Dendritic cell treated with granulocyte-macrophage colony-stimulating factor and Interleukin-4, amounts not matched to agents 40 ng/mL and 50 ng/mL, for 4 days (primary cell): ENCODE measurements at regions not wholly inside any gene's neighbourhood (a gene's known extent, or its start where the extent isn't known, plus 50 kb on each side); places are given as distances from the start of the nearest gene placed in this dataset.
"Not testable (repeated sequence)": the region's sequence is repeated elsewhere in the genome, so short reads cannot be mapped to it uniquely, and the experiment has no call there.

Experiments
- H3K27ac Mint-ChIP-seq: one replicate; pipeline ENCODE4 v1.8.0; 2022; ENCODE audit warnings: mild to moderate bottlenecking, mixed read lengths
- H3K27me3 Mint-ChIP-seq: one replicate; pipeline ENCODE4 v1.8.0; 2022; ENCODE audit warnings: mild to moderate bottlenecking, mixed read lengths
- H3K36me3 Mint-ChIP-seq: one replicate; pipeline ENCODE4 v1.8.0; 2022; ENCODE audit warnings: low read depth, mixed read lengths
- H3K4me1 Mint-ChIP-seq: one replicate; pipeline ENCODE4 v1.8.0; 2022; ENCODE audit warnings: low read depth, mixed read lengths
- H3K4me3 Mint-ChIP-seq: one replicate; pipeline ENCODE4 v1.8.0; 2022; ENCODE audit warnings: mild to moderate bottlenecking, moderate library complexity, mixed read lengths
- H3K9me3 Mint-ChIP-seq: one replicate; pipeline ENCODE4 v1.8.0; 2022; ENCODE audit warnings: mixed read lengths
- intact Hi-C: fragments of 100-400 bp; cut with micrococcal nuclease; formaldehyde crosslinking; loops from one replicate; pipeline ENCODE4 v1.15.0; 2022

DNA sequence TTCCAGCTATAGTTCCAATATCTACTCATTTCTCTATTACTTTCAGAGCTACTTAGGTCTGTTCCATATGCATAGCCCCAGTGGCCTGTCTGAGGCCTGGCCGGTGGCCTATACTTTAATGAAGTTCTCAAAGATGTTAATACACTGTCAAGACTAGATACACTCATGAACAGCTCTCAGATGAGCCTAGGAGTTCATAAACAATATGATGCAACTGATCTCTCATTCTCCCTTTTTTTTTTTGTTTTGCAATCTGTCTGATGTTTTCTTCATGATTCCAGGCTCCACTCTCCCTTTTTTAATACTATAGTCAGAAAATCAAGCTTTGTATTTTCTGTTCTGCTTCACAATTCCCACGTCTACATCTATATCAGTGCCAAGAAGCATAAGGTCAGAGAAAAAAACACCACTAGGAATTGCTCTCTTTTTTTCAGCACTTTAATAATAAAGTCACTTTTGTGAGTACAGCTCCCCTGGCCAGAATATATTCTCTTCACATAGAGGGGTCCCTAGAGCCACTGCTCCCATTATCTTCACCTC lies 321.0 kb downstream of the C7orf25 start:
- no peak overlapping the region for H3K27ac Mint-ChIP-seq
- peaks cover 48% of the 10 kb centered on the region for H3K9me3 Mint-ChIP-seq
- no peaks in the 10 kb centered on the region for H3K4me1 Mint-ChIP-seq
- intact Hi-C loops: no loop called here
- H3K27me3 Mint-ChIP-seq: no peaks in the 10 kb centered on the region
- no peak overlapping the region for H3K4me3 Mint-ChIP-seq
- H3K36me3 Mint-ChIP-seq: no peaks in the 10 kb centered on the region

DNA sequence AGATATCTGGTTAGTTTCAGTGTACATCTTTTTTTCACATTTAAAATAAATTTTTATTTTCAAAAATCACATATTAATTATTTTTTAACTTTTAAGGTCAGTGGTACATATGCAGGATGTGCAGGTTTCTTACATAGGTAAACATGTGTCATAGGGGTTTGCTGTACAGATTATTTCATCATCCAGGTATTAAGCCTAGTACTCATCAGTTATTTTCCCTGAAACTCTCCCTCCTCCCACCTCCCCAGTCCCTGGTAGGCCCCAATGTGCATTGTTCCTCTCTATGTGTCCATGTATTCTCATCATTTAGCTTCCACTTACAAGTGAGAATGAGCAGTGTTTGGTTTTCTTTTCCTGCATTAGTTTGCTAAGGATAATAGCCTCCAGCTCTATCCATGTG lies 323.0 kb downstream of the C7orf25 start:
- no peak overlapping the region for H3K27ac Mint-ChIP-seq
- H3K36me3 Mint-ChIP-seq: no peaks in the 10 kb centered on the region
- intact Hi-C loops: no loop called here
- no peaks in the 10 kb centered on the region for H3K27me3 Mint-ChIP-seq
- no peaks in the 10 kb centered on the region for H3K4me1 Mint-ChIP-seq
- peaks cover 66% of the 10 kb centered on the region for H3K9me3 Mint-ChIP-seq
- no peak overlapping the region for H3K4me3 Mint-ChIP-seq

DNA sequence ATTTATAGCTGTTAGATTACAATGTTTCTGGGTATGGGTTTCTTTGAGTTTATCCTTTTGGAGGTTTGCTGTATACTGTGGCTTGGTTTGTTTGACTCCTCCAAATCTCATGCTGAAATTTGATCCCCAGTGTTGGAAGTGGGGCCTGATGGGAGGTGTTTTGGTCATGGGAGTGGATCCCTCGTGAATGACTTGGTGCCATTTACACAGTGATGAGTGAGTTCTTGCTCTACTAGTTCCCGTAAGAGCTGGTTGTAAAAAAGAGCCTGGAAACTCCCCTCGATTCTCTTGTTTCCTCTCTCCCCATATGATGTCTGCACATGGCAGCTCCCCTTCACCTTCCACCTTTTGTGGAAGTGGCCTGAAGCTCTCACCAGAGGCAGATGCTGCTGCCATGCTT lies 324.1 kb downstream of the C7orf25 start:
- Mint-ChIP-seq H3K4me3 (no peak overlapping the region), H3K9me3 (peaks cover 68% of the 10 kb centered on the region), H3K36me3 (no peaks in the 10 kb centered on the region), H3K27me3 (no peaks in the 10 kb centered on the region), H3K27ac (no peak overlapping the region), H3K4me1 (no peaks in the 10 kb centered on the region)
- intact Hi-C loops: no loop called here

DNA sequence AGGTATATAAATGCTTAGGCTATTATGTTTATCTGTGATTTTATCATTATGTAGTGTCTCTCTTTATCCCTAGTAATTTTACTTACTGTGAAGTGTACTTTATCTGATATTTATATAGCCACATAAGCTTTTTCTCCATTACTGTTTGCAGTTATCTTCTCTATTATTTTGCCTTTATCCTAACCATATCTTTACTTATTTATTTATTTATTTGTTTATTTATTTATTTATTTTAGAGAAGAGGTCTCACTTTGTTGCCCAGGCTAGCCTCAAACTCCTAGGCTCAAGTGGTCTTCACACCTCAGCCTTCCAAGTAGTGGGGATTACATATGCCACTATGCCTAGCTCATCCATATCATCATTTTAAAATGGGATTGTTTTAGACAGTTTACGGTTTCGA lies 331.8 kb downstream of the C7orf25 start:
- Mint-ChIP-seq H3K27ac (no peak overlapping the region), H3K9me3 (peaks cover 33% of the 10 kb centered on the region), H3K4me3 (no peak overlapping the region), H3K27me3 (no peaks in the 10 kb centered on the region), H3K4me1 (no peaks in the 10 kb centered on the region), H3K36me3 (no peaks in the 10 kb centered on the region)
- intact Hi-C loops: no loop called here

DNA sequence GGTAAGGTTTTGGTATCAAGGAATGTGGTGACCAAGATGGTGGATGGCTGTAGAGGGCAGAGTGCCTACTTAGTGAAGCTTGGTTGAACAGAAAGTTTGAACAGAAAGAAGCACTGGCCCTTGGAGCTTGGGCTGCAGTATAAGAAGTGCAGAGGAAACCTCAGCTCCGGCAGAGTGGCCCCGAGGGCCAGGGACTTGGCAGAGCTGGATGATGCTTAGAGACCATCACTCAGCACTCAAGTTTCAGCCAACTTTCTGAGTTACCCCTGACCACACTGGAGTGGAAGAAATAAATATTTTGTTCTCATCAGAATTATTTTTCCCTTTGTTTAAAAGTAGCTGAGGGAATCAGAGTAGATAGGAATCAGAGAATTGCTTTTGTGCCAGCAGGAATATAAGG lies 336.7 kb downstream of the C7orf25 start:
- peaks cover 18% of the 10 kb centered on the region for H3K9me3 Mint-ChIP-seq
- no peaks in the 10 kb centered on the region for H3K4me1 Mint-ChIP-seq
- no peaks in the 10 kb centered on the region for H3K36me3 Mint-ChIP-seq
- no peaks in the 10 kb centered on the region for H3K27me3 Mint-ChIP-seq
- no peak overlapping the region for H3K4me3 Mint-ChIP-seq
- no peak overlapping the region for H3K27ac Mint-ChIP-seq
- intact Hi-C loops: no loop called here

DNA sequence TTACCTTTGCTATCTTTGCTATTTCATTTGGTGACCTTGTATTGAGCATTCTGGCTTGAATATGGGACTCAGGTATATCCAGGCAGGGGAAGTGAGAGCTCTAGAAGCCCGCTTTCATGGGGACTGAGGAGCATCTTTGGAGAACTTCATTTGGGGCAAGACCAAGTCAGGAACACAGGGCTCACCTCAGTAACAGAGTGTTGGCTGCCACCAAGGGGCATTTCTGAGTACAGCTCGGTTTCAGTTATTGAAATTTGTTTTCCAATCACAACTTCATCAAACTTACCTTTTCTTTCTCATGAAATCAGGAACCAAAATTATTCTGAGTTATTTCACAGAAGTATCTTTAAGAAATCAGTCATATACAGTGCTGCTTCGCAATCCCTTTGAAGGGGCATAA lies 337.2 kb downstream of the C7orf25 start:
- no peaks in the 10 kb centered on the region for H3K36me3 Mint-ChIP-seq
- no peaks in the 10 kb centered on the region for H3K27me3 Mint-ChIP-seq
- no peak overlapping the region for H3K27ac Mint-ChIP-seq
- no peaks in the 10 kb centered on the region for H3K4me1 Mint-ChIP-seq
- H3K9me3 Mint-ChIP-seq: peaks cover 14% of the 10 kb centered on the region
- no peak overlapping the region for H3K4me3 Mint-ChIP-seq
- intact Hi-C loops: no loop called here

DNA sequence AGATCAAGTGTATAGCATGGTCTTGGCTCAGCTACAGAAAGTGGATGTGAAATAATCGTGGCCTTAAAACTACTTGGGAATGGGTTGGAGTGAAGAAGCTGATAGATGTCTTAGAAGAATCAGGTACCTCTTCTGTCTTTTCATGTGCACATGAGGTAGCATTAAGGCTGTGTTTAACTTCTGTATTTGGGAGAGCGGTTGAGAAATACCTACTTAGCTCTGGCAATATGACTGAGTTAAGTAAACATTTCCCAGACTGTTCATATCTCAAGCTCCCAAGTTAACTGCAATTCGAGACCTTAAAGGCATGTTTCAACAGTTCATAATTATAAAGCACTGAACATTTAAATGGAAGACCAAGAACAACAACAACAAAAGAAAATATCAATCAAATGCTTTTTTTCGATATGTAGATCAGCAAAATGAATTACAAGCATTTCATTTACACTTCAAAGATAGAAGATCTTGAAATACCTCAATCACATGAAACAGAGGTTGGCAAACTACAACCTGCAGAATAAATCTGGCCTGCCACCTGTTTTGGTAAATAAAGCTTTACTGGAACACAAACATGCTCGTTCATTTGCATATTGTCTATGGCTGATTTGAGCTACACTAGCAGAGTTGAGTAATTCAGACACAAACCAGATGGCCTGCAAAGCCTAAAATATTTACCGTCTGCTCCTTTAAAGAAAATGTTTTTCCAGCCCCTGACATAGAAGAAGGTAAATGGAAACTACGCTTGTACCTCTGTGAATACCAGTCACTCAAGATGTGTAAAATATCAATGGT lies 337.1 kb upstream of the GLI3 start:
- no peaks in the 10 kb centered on the region for H3K36me3 Mint-ChIP-seq
- intact Hi-C loops: no loop called here
- H3K9me3 Mint-ChIP-seq: peaks cover 8% of the 10 kb centered on the region
- H3K27me3 Mint-ChIP-seq: no peaks in the 10 kb centered on the region
- no peaks in the 10 kb centered on the region for H3K4me1 Mint-ChIP-seq
- no peak overlapping the region for H3K27ac Mint-ChIP-seq
- no peak overlapping the region for H3K4me3 Mint-ChIP-seq

DNA sequence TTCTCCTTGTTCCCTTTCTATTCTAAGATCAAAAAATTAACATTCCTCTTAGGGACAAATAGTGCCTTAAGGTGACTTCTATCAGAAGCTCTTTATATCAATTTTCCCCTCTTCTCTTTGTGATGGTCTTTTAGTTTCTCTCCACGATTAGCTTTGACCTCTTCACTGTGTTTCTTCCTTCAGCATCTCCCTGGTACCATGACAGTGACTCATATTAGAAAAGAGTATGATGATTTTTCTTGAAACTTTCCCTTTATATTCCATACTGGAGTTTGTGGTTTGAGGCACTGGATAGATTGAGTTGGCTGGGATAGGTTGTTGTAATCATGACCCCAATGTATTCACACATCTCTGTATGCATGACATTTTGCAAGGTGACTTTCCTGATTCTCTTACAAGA lies 335.6 kb upstream of the GLI3 start:
- no peak overlapping the region for H3K27ac Mint-ChIP-seq
- no peaks in the 10 kb centered on the region for H3K27me3 Mint-ChIP-seq
- intact Hi-C loops: no loop called here
- H3K36me3 Mint-ChIP-seq: no peaks in the 10 kb centered on the region
- H3K4me1 Mint-ChIP-seq: no peaks in the 10 kb centered on the region
- no peaks in the 10 kb centered on the region for H3K9me3 Mint-ChIP-seq
- H3K4me3 Mint-ChIP-seq: no peak overlapping the region

DNA sequence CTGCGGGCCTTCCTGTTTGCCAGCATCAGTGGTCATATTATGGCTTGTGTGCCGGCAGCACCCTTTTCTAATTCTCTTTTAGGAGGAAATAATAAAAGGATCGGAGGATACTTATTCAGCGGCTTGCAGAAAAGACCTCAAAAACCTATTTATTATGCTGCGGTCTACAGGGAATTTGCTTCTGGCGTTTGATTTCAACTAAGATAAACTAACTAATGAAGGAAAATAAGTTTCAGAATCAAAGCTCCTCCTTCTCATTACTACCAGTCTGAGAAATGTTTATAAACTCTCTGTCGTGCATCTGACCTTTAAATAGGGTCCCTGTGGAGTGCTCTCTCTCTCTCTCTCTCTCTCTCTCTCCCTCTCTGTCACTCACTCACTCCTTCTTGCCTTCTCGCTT lies 335.0 kb upstream of the GLI3 start:
- Mint-ChIP-seq H3K27me3 (no peaks in the 10 kb centered on the region), H3K4me1 (no peaks in the 10 kb centered on the region), H3K36me3 (no peaks in the 10 kb centered on the region), H3K27ac (no peak overlapping the region), H3K4me3 (no peak overlapping the region), H3K9me3 (no peaks in the 10 kb centered on the region)
- intact Hi-C loops: no loop called here

DNA sequence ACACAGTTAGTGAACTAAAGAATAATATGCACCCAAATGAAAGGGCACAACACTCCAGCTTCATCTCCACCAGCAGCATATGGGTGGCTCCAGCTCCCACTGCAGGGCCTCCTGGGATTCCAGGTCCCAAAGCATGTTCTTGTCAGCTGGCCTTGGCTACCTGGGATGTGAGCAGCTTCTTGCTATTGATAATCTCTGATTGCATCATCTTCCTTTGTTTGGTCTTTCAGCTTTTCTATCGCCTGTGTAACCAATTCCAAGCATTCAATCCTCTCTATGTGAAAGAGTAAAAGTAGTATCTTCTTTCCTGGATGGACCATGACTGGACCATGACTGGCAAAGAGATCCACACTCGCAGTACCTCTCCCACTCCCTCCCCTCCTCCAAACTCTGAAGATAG lies 333.9 kb upstream of the GLI3 start:
- Mint-ChIP-seq H3K4me1 (no peaks in the 10 kb centered on the region), H3K4me3 (no peak overlapping the region), H3K9me3 (no peaks in the 10 kb centered on the region), H3K27ac (no peak overlapping the region), H3K27me3 (no peaks in the 10 kb centered on the region), H3K36me3 (no peaks in the 10 kb centered on the region)
- intact Hi-C loops: no loop called here

DNA sequence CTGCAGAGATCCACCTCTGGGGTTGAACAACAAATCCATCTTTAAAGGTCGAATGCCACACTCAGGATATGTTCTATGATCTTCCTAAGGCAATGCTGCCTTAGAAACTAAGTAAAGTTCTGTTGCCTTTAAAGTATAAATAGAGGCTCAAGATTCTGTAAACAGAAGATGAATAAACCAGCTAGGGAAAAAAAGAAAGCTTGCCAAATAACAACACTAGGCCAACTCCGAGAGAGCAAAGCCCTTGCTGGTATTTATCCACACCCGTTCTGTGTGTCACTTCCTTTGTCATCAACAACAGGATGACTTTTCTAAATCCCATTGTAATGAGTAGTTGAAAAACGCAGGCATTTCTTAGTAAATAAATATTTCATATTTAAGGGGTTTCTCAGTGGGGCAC lies 330.0 kb upstream of the GLI3 start:
- peaks cover 14% of the 10 kb centered on the region for H3K9me3 Mint-ChIP-seq
- H3K4me1 Mint-ChIP-seq: no peaks in the 10 kb centered on the region
- H3K27me3 Mint-ChIP-seq: no peaks in the 10 kb centered on the region
- intact Hi-C loops: no loop called here
- no peaks in the 10 kb centered on the region for H3K36me3 Mint-ChIP-seq
- no peak overlapping the region for H3K27ac Mint-ChIP-seq
- H3K4me3 Mint-ChIP-seq: no peak overlapping the region

DNA sequence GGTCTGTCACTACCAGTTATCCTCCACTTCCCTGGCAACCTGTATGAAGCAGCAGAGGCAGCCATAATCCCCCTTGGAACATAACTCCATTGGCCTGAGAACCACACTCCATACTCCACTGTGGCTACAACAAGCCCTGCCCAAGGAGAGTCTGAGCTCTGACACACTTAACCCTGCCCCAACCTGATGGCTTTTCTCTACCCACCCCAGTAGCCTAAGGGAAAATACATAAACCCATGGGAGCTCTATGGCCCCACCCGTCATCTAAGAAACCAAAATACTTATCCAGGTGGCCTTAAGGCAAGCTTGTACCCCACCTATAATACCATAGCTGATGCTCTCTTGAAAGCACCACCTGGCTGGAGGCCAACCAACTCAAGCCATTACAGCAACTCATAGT lies 324.8 kb upstream of the GLI3 start:
- H3K4me3 Mint-ChIP-seq: no peak overlapping the region
- H3K9me3 Mint-ChIP-seq: peaks cover 42% of the 10 kb centered on the region
- no peaks in the 10 kb centered on the region for H3K36me3 Mint-ChIP-seq
- intact Hi-C loops: no loop called here
- no peaks in the 10 kb centered on the region for H3K4me1 Mint-ChIP-seq
- H3K27me3 Mint-ChIP-seq: no peaks in the 10 kb centered on the region
- no peak overlapping the region for H3K27ac Mint-ChIP-seq

DNA sequence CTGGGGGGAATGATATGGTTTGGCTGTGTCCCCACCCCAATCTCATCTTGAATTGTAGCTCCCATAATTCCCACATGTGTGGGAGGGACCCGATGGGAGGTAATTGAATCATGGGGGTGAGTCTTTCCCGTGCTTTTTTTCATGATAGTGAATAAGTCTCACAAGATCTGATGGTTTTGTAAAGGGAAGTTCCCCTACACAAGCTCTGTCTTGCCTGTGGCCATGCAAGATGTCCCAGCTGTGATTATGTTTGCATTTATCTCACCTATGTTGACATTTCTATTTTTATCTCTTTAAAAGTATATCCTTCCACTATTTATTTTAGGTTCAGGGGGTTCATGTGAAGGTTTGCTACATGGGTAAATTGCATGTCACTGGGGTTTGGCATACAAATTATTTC lies 323.9 kb upstream of the GLI3 start:
- Mint-ChIP-seq H3K27ac (no peak overlapping the region), H3K9me3 (peaks cover 52% of the 10 kb centered on the region), H3K27me3 (no peaks in the 10 kb centered on the region), H3K36me3 (no peaks in the 10 kb centered on the region), H3K4me1 (no peaks in the 10 kb centered on the region), H3K4me3 (no peak overlapping the region)
- intact Hi-C loops: no loop called here

DNA sequence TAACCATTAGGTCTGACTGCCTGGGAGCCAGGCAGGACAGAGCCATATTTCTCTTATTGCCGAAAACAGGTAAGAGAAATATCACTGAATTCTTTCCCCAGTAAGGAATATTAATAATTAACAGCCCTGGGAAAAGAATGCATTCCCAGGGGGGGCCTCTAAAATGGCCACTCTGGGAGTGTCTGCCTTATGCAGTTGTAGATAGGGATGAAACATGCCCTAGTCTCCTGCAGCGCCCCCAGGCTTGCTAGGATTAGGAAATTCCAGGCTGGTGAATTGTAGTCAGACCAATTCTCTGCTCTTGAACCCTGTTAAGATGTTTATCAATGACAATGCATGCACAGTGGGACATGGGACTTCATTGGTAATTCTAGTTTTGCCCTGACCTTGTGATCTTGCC lies 317.9 kb upstream of the GLI3 start:
- intact Hi-C loops, H3K36me3 Mint-ChIP-seq, H3K4me3 Mint-ChIP-seq, H3K27me3 Mint-ChIP-seq, H3K4me1 Mint-ChIP-seq, H3K27ac Mint-ChIP-seq: not testable (repeated sequence)
- H3K9me3 Mint-ChIP-seq: peaks cover 66% of the 10 kb centered on the region

DNA sequence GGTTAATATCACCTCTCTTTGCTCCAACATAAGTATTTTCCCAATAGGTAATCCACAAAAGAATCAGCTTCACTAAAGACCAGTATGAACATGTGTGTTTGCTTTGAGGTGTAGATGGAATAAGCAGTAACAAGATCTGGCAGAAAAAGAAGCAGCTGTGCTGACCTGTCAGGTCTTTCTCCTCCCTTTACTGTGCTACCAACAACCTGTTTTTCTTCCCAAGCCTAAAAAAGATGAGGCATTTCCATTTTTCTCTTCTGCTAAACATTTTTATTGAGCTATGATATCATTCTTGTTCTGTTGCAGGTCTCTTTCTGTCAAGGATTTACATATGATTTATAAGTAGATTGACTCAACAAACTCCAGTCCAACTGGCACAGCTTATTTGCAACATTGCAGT lies 315.2 kb upstream of the GLI3 start:
- H3K27ac Mint-ChIP-seq: no peak overlapping the region
- H3K36me3 Mint-ChIP-seq: no peaks in the 10 kb centered on the region
- H3K4me3 Mint-ChIP-seq: no peak overlapping the region
- intact Hi-C loops: no loop called here
- H3K27me3 Mint-ChIP-seq: no peaks in the 10 kb centered on the region
- peaks cover 65% of the 10 kb centered on the region for H3K9me3 Mint-ChIP-seq
- no peaks in the 10 kb centered on the region for H3K4me1 Mint-ChIP-seq
